Kidney epithelial cell (primary cell): ENCODE measurements at regions not wholly inside any gene's neighbourhood (a gene's known extent, or its start where the extent isn't known, plus 50 kb on each side); places are given as distances from the start of the nearest gene placed in this dataset.

Source experiments
- DNase-seq: peaks from one replicate; pipeline ENCODE4 v3.0.0-alpha.2; 2010; ENCODE audit warnings: low read depth
- H3K27me3 ChIP-seq: 2 replicates; pipeline ENCODE4 v1.6.0; 2011; ENCODE audit warnings: low read length; ENCODE audit not compliant: control insufficient read depth, insufficient read depth
- H3K36me3 ChIP-seq: 2 replicates; pipeline ENCODE4 v1.5.1; 2011; ENCODE audit warnings: low read length; ENCODE audit not compliant: control insufficient read depth, insufficient read depth
- H3K4me3 ChIP-seq: 2 replicates; pipeline ENCODE4 v1.5.1; 2011; ENCODE audit warnings: low read depth, mild to moderate bottlenecking, control low read depth, low read length
- CTCF ChIP-seq: IDR thresholded peaks from 2 replicates; pipeline ENCODE4 v1.5.1; 2011; ENCODE audit warnings: mild to moderate bottlenecking, moderate library complexity, low read length, control low read depth, inconsistent platforms; ENCODE audit not compliant: insufficient read depth, poor library complexity, severe bottlenecking

GRCh38 chr16:59168461-59169114 is 434.5 kb upstream of the GOT2 start:
- no peak for DNase-seq
- no peak overlapping the region for H3K4me3 ChIP-seq
- no peaks in the 10 kb centered on the region for H3K36me3 ChIP-seq
- TF ChIP-seq CTCF: no peak
- H3K27me3 ChIP-seq: no peaks in the 10 kb centered on the region

- no peaks in the 10 kb centered on the region for H3K36me3 ChIP-seq
- no peak overlapping the region for H3K4me3 ChIP-seq
- H3K27me3 ChIP-seq: no peaks in the 10 kb centered on the region
- no peak for DNase-seq
- TF ChIP-seq CTCF: no peak
Measured at GRCh38 chr16:59164461-59164860, 430.3 kb upstream of the GOT2 start.

GRCh38 chr16:59163371-59164055 is 429.4 kb upstream of the GOT2 start:
- H3K36me3 ChIP-seq: no peaks in the 10 kb centered on the region
- TF ChIP-seq CTCF: no peak
- no peak for DNase-seq
- H3K4me3 ChIP-seq: no peak overlapping the region
- no peaks in the 10 kb centered on the region for H3K27me3 ChIP-seq

- TF ChIP-seq CTCF: no peak
- no peaks in the 10 kb centered on the region for H3K27me3 ChIP-seq
- H3K4me3 ChIP-seq: no peak overlapping the region
- H3K36me3 ChIP-seq: no peaks in the 10 kb centered on the region
- DNase-seq: no peak
Measured at GRCh38 chr16:59161679-59162078, 427.6 kb upstream of the GOT2 start.

GRCh38 chr16:59154295-59154694 is 420.2 kb upstream of the GOT2 start:
- H3K36me3 ChIP-seq: no peaks in the 10 kb centered on the region
- DNase-seq: no peak
- no peaks in the 10 kb centered on the region for H3K27me3 ChIP-seq
- TF ChIP-seq CTCF: no peak
- no peak overlapping the region for H3K4me3 ChIP-seq

- no peak for TF ChIP-seq CTCF
Measured at GRCh38 chr16:59148769-59149155, 414.6 kb upstream of the GOT2 start.

More at GRCh38 chr16:59148769-59149155, 414.6 kb upstream of the GOT2 start:
- Histone ChIP-seq H3K4me3 (no peak overlapping the region), H3K27me3 (no peaks in the 10 kb centered on the region), H3K36me3 (no peaks in the 10 kb centered on the region)
- no peak for DNase-seq
